HepG2 (cell line): ENCODE measurements at regions not wholly inside any gene's neighbourhood (a gene's known extent, or its start where the extent isn't known, plus 50 kb on each side); places are given as distances from the start of the nearest gene placed in this dataset.

Source experiments
- ATF3 ChIP-seq: sonication (generic); formaldehyde crosslinking; IDR thresholded peaks from 2 replicates; pipeline ENCODE4 v1.4.0; 2020; ENCODE audit warnings: missing genetic modification reagents
- HNF4A ChIP-seq: sonication (generic); formaldehyde crosslinking; IDR thresholded peaks from 2 replicates; pipeline ENCODE4 v1.4.0; 2020; ENCODE audit warnings: missing genetic modification reagents
- KLF16 ChIP-seq, 2 experiments: sonication (generic) in 1 of 2; formaldehyde crosslinking in 1 of 2; IDR thresholded peaks; 2 replicates each; pipeline versions ENCODE4 v1.6.1 to v1.8.0; 2016 to 2023; ENCODE audit warnings: missing genetic modification reagents in 2 of 2, missing compliant biosample characterization in 1 of 2
- MED1 ChIP-seq: sonication (generic); formaldehyde crosslinking; IDR thresholded peaks from 2 replicates; pipeline ENCODE4 v1.4.0; 2020; ENCODE audit warnings: missing genetic modification reagents
- NCOA2 ChIP-seq: sonication (generic); formaldehyde crosslinking; IDR thresholded peaks from 2 replicates; pipeline ENCODE4 v1.8.0; 2022; ENCODE audit warnings: inconsistent platforms
- NR1H2 ChIP-seq: sonication (generic); formaldehyde crosslinking; IDR thresholded peaks from 2 replicates; pipeline ENCODE4 v1.8.1; 2022; ENCODE audit warnings: low read depth, missing genetic modification reagents, borderline replicate concordance
- RCOR2 ChIP-seq: IDR thresholded peaks from 2 replicates; pipeline ENCODE4 v1.6.1; 2016; ENCODE audit warnings: missing biosample characterization, missing genetic modification reagents
- RFX5 ChIP-seq: IDR thresholded peaks from 2 replicates; pipeline ENCODE4 v1.6.1; 2011; ENCODE audit warnings: low read depth, low read length, improper control_type of control experiment
- SOX13 ChIP-seq, 3 experiments: fragments of 450-650 bp in 1 of 3; sonication (generic) in 1 of 3; formaldehyde crosslinking in 1 of 3; IDR thresholded peaks in 2 of 3; conservative IDR thresholded peaks in 1 of 3; 2 replicates each; pipeline versions ENCODE4 v1.5.0 to v1.6.1; 2016 to 2020; ENCODE audit warnings: antibody characterized with exemption in 1 of 3, mild to moderate bottlenecking in 1 of 3, missing compliant biosample characterization in 1 of 3, missing genetic modification reagents in 1 of 3, moderate library complexity in 1 of 3
- SOX5 ChIP-seq: IDR thresholded peaks from 2 replicates; pipeline ENCODE4 v1.6.1; 2016; ENCODE audit warnings: borderline replicate concordance
- ZC3H4 ChIP-seq: sonication (generic); formaldehyde crosslinking; IDR thresholded peaks from 2 replicates; pipeline ENCODE4 v1.4.0; 2020; ENCODE audit warnings: missing genetic modification reagents, borderline replicate concordance
- ZNF367 ChIP-seq: sonication (generic); formaldehyde crosslinking; IDR thresholded peaks from 2 replicates; pipeline ENCODE4 v1.4.0; 2020; ENCODE audit warnings: missing genetic modification reagents, borderline replicate concordance
- TF ChIP-seq, protein P1 (sequence below): sonication (generic); formaldehyde crosslinking; conservative IDR thresholded peaks from 2 replicates; pipeline ENCODE4 v1.4.0; 2020; ENCODE audit warnings: mild to moderate bottlenecking, missing genetic modification reagents, moderate library complexity

GRCh38 chr1:221961532-221962292 lies 219.8 kb upstream of the DUSP10 start (continued):
- TF ChIP-seq ATF3 (CRISPR knock-in tag) (peak; percentile 91), MED1 (no peak), ZC3H4 (CRISPR knock-in tag) (no peak), RFX5 (peak; percentile 31; the same call in 1 of the 2 replicates), KLF16 (CRISPR knock-in tag; IDR thresholded peaks at IDR 0.05) (no peak), NR1H2 (CRISPR knock-in tag) (no peak), SOX5 (CRISPR knock-in tag) (peak; percentile 76; the same call in 1 of the 2 replicates), RCOR2 (no peak), HNF4A (CRISPR knock-in tag) (peak; percentile 38; the same call in 1 of the 2 replicates), SOX13 (IDR thresholded peaks at IDR 0.05) (peak; percentile 58; the same call in 1 of the 2 replicates), SOX13 (CRISPR knock-in tag; conservative IDR thresholded peaks at IDR 0.05 in 1 of 2, IDR thresholded peaks at IDR 0.05 in 1 of 2) (peak in 1 of 2 experiments; percentile 82; a peak in 2 of 4 replicates), ZNF367 (CRISPR knock-in tag) (no peak), NCOA2 (CRISPR knock-in tag) (0 out of 2 replicates have a peak, but pooled peaks have one; percentile 27)
- TF ChIP-seq, protein P1, sequence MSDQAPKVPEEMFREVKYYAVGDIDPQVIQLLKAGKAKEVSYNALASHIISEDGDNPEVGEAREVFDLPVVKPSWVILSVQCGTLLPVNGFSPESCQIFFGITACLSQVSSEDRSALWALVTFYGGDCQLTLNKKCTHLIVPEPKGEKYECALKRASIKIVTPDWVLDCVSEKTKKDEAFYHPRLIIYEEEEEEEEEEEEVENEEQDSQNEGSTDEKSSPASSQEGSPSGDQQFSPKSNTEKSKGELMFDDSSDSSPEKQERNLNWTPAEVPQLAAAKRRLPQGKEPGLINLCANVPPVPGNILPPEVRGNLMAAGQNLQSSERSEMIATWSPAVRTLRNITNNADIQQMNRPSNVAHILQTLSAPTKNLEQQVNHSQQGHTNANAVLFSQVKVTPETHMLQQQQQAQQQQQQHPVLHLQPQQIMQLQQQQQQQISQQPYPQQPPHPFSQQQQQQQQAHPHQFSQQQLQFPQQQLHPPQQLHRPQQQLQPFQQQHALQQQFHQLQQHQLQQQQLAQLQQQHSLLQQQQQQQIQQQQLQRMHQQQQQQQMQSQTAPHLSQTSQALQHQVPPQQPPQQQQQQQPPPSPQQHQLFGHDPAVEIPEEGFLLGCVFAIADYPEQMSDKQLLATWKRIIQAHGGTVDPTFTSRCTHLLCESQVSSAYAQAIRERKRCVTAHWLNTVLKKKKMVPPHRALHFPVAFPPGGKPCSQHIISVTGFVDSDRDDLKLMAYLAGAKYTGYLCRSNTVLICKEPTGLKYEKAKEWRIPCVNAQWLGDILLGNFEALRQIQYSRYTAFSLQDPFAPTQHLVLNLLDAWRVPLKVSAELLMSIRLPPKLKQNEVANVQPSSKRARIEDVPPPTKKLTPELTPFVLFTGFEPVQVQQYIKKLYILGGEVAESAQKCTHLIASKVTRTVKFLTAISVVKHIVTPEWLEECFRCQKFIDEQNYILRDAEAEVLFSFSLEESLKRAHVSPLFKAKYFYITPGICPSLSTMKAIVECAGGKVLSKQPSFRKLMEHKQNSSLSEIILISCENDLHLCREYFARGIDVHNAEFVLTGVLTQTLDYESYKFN = peak; percentile 60
